ENCODE measurements at regions not wholly inside any gene's neighbourhood (a gene's known extent, or its start where the extent isn't known, plus 50 kb on each side); places are given as distances from the start of the nearest gene placed in this dataset.

GRCh38 chr13:30033681-30034457 is 183.5 kb upstream of the UBL3 start:
- intact Hi-C loops (cut with micrococcal nuclease; ENCODE audit: unreplicated experiment) = no loop called here
- Histone ChIP-seq H3K27ac (ENCODE audit: low read depth, low read length, poor library complexity, severe bottlenecking) (no peak overlapping the region), H3K79me2 (ENCODE audit: insufficient read depth, low read depth, low read length) (no peaks in the 10 kb centered on the region), H3K4me2 (ENCODE audit: low read length) (no peak overlapping the region), H4K20me1 (ENCODE audit: insufficient read depth, low read length) (no peaks in the 10 kb centered on the region), H3K4me3 (ENCODE audit: low read depth, low read length, poor library complexity, severe bottlenecking) (no peak overlapping the region), H3K36me3 (ENCODE audit: insufficient read depth, low read length) (no peaks in the 10 kb centered on the region), H3K9me2 (ENCODE audit: insufficient read depth, low read length) (no peaks in the 10 kb centered on the region), H3K9me3 (ENCODE audit: low read length) (no peaks in the 10 kb centered on the region), H3K4me1 (ENCODE audit: insufficient read depth, low read length, poor library complexity, severe bottlenecking) (no peaks in the 10 kb centered on the region), H2AFZ (ENCODE audit: low read length) (no peak overlapping the region)
- POLR2A ChIA-PET = interaction anchor here (0.6 kb wide), 1 partner anchor 61 kb away, joined by 6 read pairs; no protein-coding TSS in a partner anchor
- CTCF ChIA-PET (ENCODE audit: unreplicated experiment) = no interaction called here
- no TSS peak for BruUV-seq (replicated peaks)
- TF ChIP-seq EZH2phosphoT487 (IDR thresholded peaks at IDR 0.05; ENCODE audit: borderline replicate concordance, low read depth, low read length) = no peak
- no peak for TF ChIP-seq CTCF (conservative IDR thresholded peaks at IDR 0.05; ENCODE audit: low read length)
- no peak for DNase-seq (ENCODE audit: low spot score)

- no peaks in the 10 kb centered on the region for H3K9me3 ChIP-seq (ENCODE audit: low read length)
- no peaks in the 10 kb centered on the region for H3K9me2 ChIP-seq (ENCODE audit: insufficient read depth, low read length)
- H2AFZ ChIP-seq (ENCODE audit: low read length) = no peak overlapping the region
- DNase-seq (ENCODE audit: low spot score) = no peak
- POLR2A ChIA-PET = no interaction called here
- no peak overlapping the region for H3K4me2 ChIP-seq (ENCODE audit: low read length)
- no peak overlapping the region for H3K4me3 ChIP-seq (ENCODE audit: low read depth, low read length, poor library complexity, severe bottlenecking)
- intact Hi-C loops (cut with micrococcal nuclease; ENCODE audit: unreplicated experiment) = no loop called here
- CTCF ChIA-PET (ENCODE audit: unreplicated experiment) = no interaction called here
- no peak for TF ChIP-seq CTCF (conservative IDR thresholded peaks at IDR 0.05; ENCODE audit: low read length)
- TF ChIP-seq EZH2phosphoT487 (IDR thresholded peaks at IDR 0.05; ENCODE audit: borderline replicate concordance, low read depth, low read length) = no peak
- H3K36me3 ChIP-seq (ENCODE audit: insufficient read depth, low read length) = no peaks in the 10 kb centered on the region
- no peaks in the 10 kb centered on the region for H4K20me1 ChIP-seq (ENCODE audit: insufficient read depth, low read length)
- no peaks in the 10 kb centered on the region for H3K4me1 ChIP-seq (ENCODE audit: insufficient read depth, low read length, poor library complexity, severe bottlenecking)
- no TSS peak for BruUV-seq (replicated peaks)
- no peaks in the 10 kb centered on the region for H3K79me2 ChIP-seq (ENCODE audit: insufficient read depth, low read depth, low read length)
- H3K27ac ChIP-seq (ENCODE audit: low read depth, low read length, poor library complexity, severe bottlenecking) = no peak overlapping the region
Measured at GRCh38 chr13:30032263-30032662, 181.8 kb upstream of the UBL3 start.

GRCh38 chr13:30031488-30031887 is 181.1 kb upstream of the UBL3 start:
- Histone ChIP-seq H3K79me2 (ENCODE audit: insufficient read depth, low read depth, low read length) (no peaks in the 10 kb centered on the region), H3K4me3 (ENCODE audit: low read depth, low read length, poor library complexity, severe bottlenecking) (no peak overlapping the region), H3K9me2 (ENCODE audit: insufficient read depth, low read length) (no peaks in the 10 kb centered on the region), H3K36me3 (ENCODE audit: insufficient read depth, low read length) (no peaks in the 10 kb centered on the region), H3K27ac (ENCODE audit: low read depth, low read length, poor library complexity, severe bottlenecking) (no peak overlapping the region), H2AFZ (ENCODE audit: low read length) (no peak overlapping the region), H3K9me3 (ENCODE audit: low read length) (no peaks in the 10 kb centered on the region), H4K20me1 (ENCODE audit: insufficient read depth, low read length) (no peaks in the 10 kb centered on the region), H3K4me2 (ENCODE audit: low read length) (no peak overlapping the region), H3K4me1 (ENCODE audit: insufficient read depth, low read length, poor library complexity, severe bottlenecking) (no peaks in the 10 kb centered on the region)
- no peak for TF ChIP-seq EZH2phosphoT487 (IDR thresholded peaks at IDR 0.05; ENCODE audit: borderline replicate concordance, low read depth, low read length)
- no peak for TF ChIP-seq CTCF (conservative IDR thresholded peaks at IDR 0.05; ENCODE audit: low read length)
- no TSS peak for BruUV-seq (replicated peaks)
- DNase-seq (ENCODE audit: low spot score) = no peak
- POLR2A ChIA-PET = no interaction called here
- CTCF ChIA-PET (ENCODE audit: unreplicated experiment) = no interaction called here
- intact Hi-C loops (cut with micrococcal nuclease; ENCODE audit: unreplicated experiment) = loop anchor here (1.0 kb wide), 1 partner anchor 9 kb away; no protein-coding TSS in a partner anchor

Data from OCI-LY7 (cell line).